ENCODE measurements at regions not wholly inside any gene's neighbourhood (a gene's known extent, or its start where the extent isn't known, plus 50 kb on each side); places are given as distances from the start of the nearest gene placed in this dataset.

DNA sequence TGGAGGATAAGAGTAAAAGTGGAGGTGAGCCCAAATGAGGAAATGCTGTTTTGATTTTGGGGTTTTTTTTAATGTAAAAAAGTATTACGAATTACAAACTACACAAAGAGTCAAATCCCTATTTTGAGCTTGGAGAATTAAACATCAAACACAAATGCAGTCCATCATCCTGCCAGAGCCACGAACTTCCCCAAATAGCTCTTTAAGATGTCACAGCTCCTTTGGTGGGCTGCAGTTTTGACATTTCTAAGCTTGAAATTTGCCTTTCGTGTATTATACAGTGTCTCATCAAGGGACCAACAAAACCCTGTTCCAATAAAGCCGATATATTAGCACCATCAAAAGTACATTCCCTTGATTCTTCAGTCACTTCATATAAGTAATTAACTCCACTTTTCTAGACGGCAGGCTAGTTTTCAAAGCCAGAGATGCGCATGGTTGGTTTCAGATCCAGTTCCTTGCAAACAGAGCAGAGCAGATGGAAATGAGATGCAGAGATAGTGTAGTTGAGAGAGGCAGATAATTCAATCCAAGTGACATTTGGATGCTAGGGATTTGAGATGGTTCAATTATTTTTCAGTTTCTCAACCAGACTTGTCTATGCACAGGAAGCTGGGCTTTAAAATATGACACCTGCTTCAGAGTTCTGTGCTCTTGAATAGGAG is 580.9 kb downstream of the EDEM1 start:
- 85% methylated on average over 6 of the region's 6 CpGs for WGBS (ENCODE audit: insufficient coverage, low coverage, missing lambda C conversion rate)
- Histone ChIP-seq H3K36me3 (ENCODE audit: control insufficient read depth, insufficient read depth, low read length) (no peaks in the 10 kb centered on the region), H3K4me3 (no peak overlapping the region), H3K4me1 (replicated peaks in 1 of 2; ENCODE audit: control insufficient read depth in 2 of 2, insufficient read depth in 2 of 2, low read length in 2 of 2) (peaks cover 9 to 26% of the 10 kb centered on the region in 2 experiments), H3K4me2 (ENCODE audit: insufficient read depth, low read length) (no peak overlapping the region), H3K9ac (ENCODE audit: insufficient read depth in 1 of 2, low read depth in 2 of 2, low read length in 2 of 2) (no peak overlapping the region), H3K27ac (ENCODE audit: extremely low read depth, low read depth, low read length) (no peak overlapping the region), H2AFZ (ENCODE audit: low read depth, low read length) (peak overlapping the region; percentile 15; the same call in 1 of the 2 replicates), H3K27me3 (ENCODE audit: control insufficient read depth in 2 of 2, insufficient read depth in 2 of 2, low read length in 2 of 2) (no peaks in the 10 kb centered on the region), H3K9me1 (ENCODE audit: control insufficient read depth, insufficient read depth, low read length) (no peaks in the 10 kb centered on the region), H4K20me1 (replicated peaks; ENCODE audit: control insufficient read depth, insufficient read depth, low read length) (no peaks in the 10 kb centered on the region), H3K9me3 (replicated peaks; ENCODE audit: control insufficient read depth, insufficient read depth, low read depth, low read length) (no peaks in the 10 kb centered on the region), H3K79me2 (ENCODE audit: control insufficient read depth, insufficient read depth, low read length) (no peaks in the 10 kb centered on the region)
- in situ Hi-C loops (cut with MboI) (no loop called here), intact Hi-C loops (cut with micrococcal nuclease) (loop anchor here (10.0 kb wide), 1 partner anchor 746 kb away; no protein-coding TSS in a partner anchor)
- no TSS peak for BruUV-seq (replicated peaks)
- CTCF ChIA-PET (ENCODE audit: low intra/inter-chr PET ratio): no interaction called here
- POLR2A ChIA-PET: interaction anchor here (0.6 to 1.7 kb wide), 2 partner anchors 8 to 13 kb away, joined by 5 read pairs; no protein-coding TSS in a partner anchor
- TF ChIP-seq ZFP36 (IDR thresholded peaks at IDR 0.05; ENCODE audit: low read depth, low read length, partially characterized antibody) (no peak), BCOR (IDR thresholded peaks at IDR 0.05) (no peak), ZNF444 (CRISPR knock-in tag; IDR thresholded peaks at IDR 0.05) (no peak), ZNF143 (CRISPR knock-in tag; IDR thresholded peaks at IDR 0.05) (no peak), MEIS2 (IDR thresholded peaks at IDR 0.05; ENCODE audit: partially characterized antibody) (peak; percentile 20), ASH1L (IDR thresholded peaks at IDR 0.05; ENCODE audit: borderline replicate concordance, low read depth, partially characterized antibody) (no peak)
- TF ChIP-seq, protein P1, sequence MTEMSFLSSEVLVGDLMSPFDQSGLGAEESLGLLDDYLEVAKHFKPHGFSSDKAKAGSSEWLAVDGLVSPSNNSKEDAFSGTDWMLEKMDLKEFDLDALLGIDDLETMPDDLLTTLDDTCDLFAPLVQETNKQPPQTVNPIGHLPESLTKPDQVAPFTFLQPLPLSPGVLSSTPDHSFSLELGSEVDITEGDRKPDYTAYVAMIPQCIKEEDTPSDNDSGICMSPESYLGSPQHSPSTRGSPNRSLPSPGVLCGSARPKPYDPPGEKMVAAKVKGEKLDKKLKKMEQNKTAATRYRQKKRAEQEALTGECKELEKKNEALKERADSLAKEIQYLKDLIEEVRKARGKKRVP (CRISPR knock-in tag; IDR thresholded peaks at IDR 0.05): no peak
- FAIRE-seq (no peak), ATAC-seq (no peak), DNase-seq (ENCODE audit: extremely low read depth in 1 of 4, low spot score in 3 of 4) (no peak)
